Epithelial cell of proximal tubule (primary cell): ENCODE measurements at regions not wholly inside any gene's neighbourhood (a gene's known extent, or its start where the extent isn't known, plus 50 kb on each side); places are given as distances from the start of the nearest gene placed in this dataset.

Experiments used
- DNase-seq: peaks from one replicate; pipeline ENCODE4 v3.0.0-alpha.2; 2011; ENCODE audit warnings: low read depth
- H3K4me3 ChIP-seq: 2 replicates; pipeline ENCODE4 v1.5.1; 2011; ENCODE audit warnings: low read depth, mild to moderate bottlenecking, low read length
- CTCF ChIP-seq: conservative IDR thresholded peaks from 2 replicates; pipeline ENCODE4 v1.5.1; 2012; ENCODE audit warnings: low read depth, mild to moderate bottlenecking, low read length

DNA sequence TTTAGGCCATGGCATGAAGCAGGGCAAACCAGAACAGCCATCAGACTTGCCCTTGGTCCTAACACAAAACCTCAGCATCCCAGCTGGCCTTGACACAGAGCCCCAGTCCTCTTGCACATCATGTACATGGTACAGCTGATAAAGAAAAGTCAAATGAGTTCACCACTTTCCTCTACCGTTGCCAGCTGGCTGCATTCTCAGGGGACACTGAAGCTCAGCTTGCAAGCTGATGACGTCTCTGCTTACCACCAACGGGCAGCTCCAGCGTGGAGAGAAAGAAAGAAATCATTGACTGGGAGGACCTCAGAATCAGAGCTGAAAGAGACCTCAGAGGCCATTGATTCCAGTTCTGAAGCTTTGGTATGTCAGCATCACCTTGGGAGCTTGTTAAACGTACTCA, 80.7 kb upstream of the CES5A start:
- TF ChIP-seq CTCF, result no peak
- no peak overlapping the region for H3K4me3 ChIP-seq
- no peak for DNase-seq

DNA sequence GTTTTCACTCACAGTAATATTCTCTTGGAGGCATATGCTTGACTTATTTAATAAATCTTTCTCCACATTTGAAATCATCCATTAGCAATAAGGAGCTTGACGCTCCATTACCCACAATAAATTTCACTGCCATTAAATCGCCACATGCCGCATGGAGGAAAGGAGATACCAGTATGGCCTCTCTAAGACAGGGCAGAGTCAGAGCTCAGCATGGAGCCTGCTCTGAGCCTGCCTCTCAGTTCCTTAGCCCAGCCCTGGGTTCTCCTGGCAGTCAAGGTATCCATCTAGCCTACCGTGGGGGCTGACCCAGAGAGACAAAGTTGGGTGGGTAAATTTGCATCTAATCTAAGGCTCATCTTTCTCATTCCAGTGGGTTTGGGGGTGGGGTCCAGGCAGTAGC, 80.3 kb upstream of the CES5A start:
- DNase-seq, result no peak
- H3K4me3 ChIP-seq, result no peak overlapping the region
- TF ChIP-seq CTCF, result no peak

GRCh38 chr16:55954906-55955305, 79.7 kb upstream of the CES5A start:
- DNase-seq, result no peak
- TF ChIP-seq CTCF, result no peak
- H3K4me3 ChIP-seq, result no peak overlapping the region

DNA sequence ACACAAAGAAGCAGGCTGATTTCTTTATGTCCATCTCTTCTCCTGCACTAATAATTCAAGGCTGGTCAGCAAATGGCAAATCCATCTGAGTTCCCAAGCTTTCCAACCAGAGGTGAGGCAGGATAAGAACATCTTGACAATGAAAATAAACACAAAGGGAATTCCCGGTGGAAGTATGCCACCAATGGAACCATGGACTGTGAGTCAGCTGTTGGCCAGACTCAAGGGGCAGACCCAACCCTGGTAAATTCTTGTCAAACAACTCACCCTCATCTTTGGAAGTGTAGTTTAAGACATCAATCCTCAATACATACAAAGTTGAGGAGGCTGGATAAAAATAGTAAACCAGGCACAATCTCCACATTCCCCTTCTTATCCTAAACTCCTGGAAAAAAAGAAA, 74.3 kb upstream of the CES5A start:
- TF ChIP-seq CTCF, result no peak
- H3K4me3 ChIP-seq, result no peak overlapping the region
- peak; percentile 3 for DNase-seq

DNA sequence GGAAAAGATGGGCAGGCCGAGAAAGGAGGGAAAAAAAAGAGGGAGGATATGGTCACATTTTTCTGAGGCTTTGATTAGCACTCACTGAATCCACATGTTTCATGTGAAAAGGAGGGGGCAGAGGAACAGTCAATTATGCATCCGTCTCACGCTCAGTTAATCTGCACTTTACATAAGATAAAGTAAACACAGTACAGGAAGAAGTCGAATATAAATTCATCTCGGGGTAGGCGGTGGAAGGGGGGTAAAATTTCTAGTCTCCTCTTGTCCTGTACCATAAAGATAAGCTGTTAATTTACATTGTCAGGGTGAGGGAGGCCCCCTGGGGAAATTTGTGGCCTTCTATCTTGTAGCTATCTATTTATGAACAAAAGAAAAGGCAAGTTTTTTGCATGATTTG, 73.1 kb upstream of the CES5A start:
- TF ChIP-seq CTCF, result no peak
- no peak overlapping the region for H3K4me3 ChIP-seq
- no peak for DNase-seq

DNA sequence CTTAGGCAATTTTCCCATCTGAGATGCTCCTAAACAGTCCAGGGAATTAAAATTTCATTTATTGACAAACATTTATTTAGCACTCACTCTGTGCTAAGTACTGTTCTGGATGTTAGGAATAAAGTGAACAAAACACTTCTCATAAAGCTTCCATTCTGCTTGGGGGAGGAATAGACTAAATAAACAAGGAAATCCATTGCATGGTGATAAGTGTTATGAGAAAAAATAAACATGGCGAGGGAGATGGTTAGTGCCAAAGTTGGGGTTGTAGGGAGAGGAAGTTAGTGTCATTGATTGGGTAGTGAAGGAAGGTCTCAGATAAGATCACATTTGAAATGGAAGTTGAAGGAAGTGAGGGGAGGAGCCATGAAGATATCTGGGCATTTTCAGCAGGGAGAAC, 72.2 kb upstream of the CES5A start:
- H3K4me3 ChIP-seq, result no peak overlapping the region
- TF ChIP-seq CTCF, result no peak
- no peak for DNase-seq

GRCh38 chr16:55944377-55944802, 69.2 kb upstream of the CES5A start:
- no peak for DNase-seq

More at GRCh38 chr16:55944377-55944802, 69.2 kb upstream of the CES5A start:
- no peak overlapping the region for H3K4me3 ChIP-seq
- TF ChIP-seq CTCF, result peak; percentile 98
